GM12878 (cell line): ENCODE measurements at regions not wholly inside any gene's neighbourhood (a gene's known extent, or its start where the extent isn't known, plus 50 kb on each side); places are given as distances from the start of the nearest gene placed in this dataset.

Experiments used
- ATAC-seq: fragments of 200-7000 bp; cut with Tn5 transposase; 3 replicates; pipeline ENCODE4 v1.9.1; 2020; ENCODE audit warnings: mild to moderate bottlenecking, moderate library complexity
- BruUV-seq: library from RNA; stranded (reverse); fragments of 400-500 nt; replicated peaks from 2 replicates; lab custom pipeline; 2021; lab: Mats Ljungman, UMichigan
- CTCF ChIA-PET: fragments of 300-600 bp; sonication (Branson Sonifier 250); formaldehyde crosslinking; extraction: SDS; loops from one replicate; lab custom pipeline; 2021; ENCODE audit warnings: inconsistent platforms; lab: Yijun Ruan, JAX
- POLR2A ChIA-PET: fragments of 350-600 bp; formaldehyde crosslinking; extraction: SDS; loops from one replicate; lab custom pipeline; 2021; ENCODE audit warnings: inconsistent platforms; lab: Charles Lee
- RAD21 ChIA-PET: fragments of 300-600 bp; sonication (Branson Sonifier 250); formaldehyde crosslinking; loops from one replicate; lab custom pipeline; 2023; ENCODE audit warnings: antibody characterized with exemption; ENCODE audit not compliant: unreplicated experiment; lab: Charles Lee
- SMC1A ChIA-PET: fragments of 300-600 bp; sonication (Branson Sonifier 250); formaldehyde crosslinking; loops from one replicate; lab custom pipeline; 2023; ENCODE audit not compliant: unreplicated experiment, uncharacterized antibody; lab: Charles Lee
- DNase-seq: peaks from one replicate; pipeline ENCODE4 v3.0.0-alpha.2; 2011; ENCODE audit warnings: low read depth, low spot score
- FAIRE-seq: peaks from 3 replicates; lab custom pipeline; 2011; peaks lifted over from hg19 to GRCh38; lab: Jason Lieb, UNC
- H2AFZ ChIP-seq: 2 replicates; pipeline ENCODE4 v1.6.0; 2011; ENCODE audit warnings: low read depth, low read length, control low read depth; ENCODE audit not compliant: control insufficient read depth
- H3K27ac ChIP-seq: 2 replicates; pipeline ENCODE4 v1.5.1; 2011; ENCODE audit warnings: control low read depth; ENCODE audit not compliant: control insufficient read depth, insufficient read depth
- H3K27me3 ChIP-seq, 2 experiments: replicated peaks in 1 of 2; 2 replicates each; pipeline versions ENCODE4 v1.6.0 to v1.6.1; 2011; ENCODE audit warnings: low read length in 1 of 2; ENCODE audit not compliant: control insufficient read depth in 2 of 2, insufficient read depth in 2 of 2
- H3K36me3 ChIP-seq, 2 experiments: 2 replicates each; pipeline ENCODE4 v1.5.1; 2011; ENCODE audit warnings: low read length in 1 of 2; ENCODE audit not compliant: control insufficient read depth in 2 of 2, insufficient read depth in 2 of 2
- H3K4me1 ChIP-seq: 2 replicates; pipeline ENCODE4 v1.6.1; 2011; ENCODE audit warnings: mild to moderate bottlenecking, low read length, moderate library complexity, mixed read lengths; ENCODE audit not compliant: control insufficient read depth, insufficient read depth
- H3K4me2 ChIP-seq: 2 replicates; pipeline ENCODE4 v1.6.0; 2011; ENCODE audit warnings: control low read depth; ENCODE audit not compliant: control insufficient read depth, insufficient read depth
- H3K4me3 ChIP-seq: fragments of 200-600 bp; sonication (generic); 2 replicates; pipeline ENCODE4 v1.5.1; 2016
- H3K79me2 ChIP-seq: 2 replicates; pipeline ENCODE4 v1.6.0; 2011; ENCODE audit warnings: low read length; ENCODE audit not compliant: control insufficient read depth, insufficient read depth
- H3K9ac ChIP-seq: 2 replicates; pipeline ENCODE4 v1.8.0; 2011; ENCODE audit warnings: low read length, control low read depth, mixed read lengths; ENCODE audit not compliant: control insufficient read depth, insufficient read depth
- H3K9me3 ChIP-seq: replicated peaks from 3 replicates; pipeline ENCODE4 v1.5.1; 2011; ENCODE audit warnings: mild to moderate bottlenecking, low read length; ENCODE audit not compliant: control insufficient read depth, insufficient read depth
- H4K20me1 ChIP-seq: 2 replicates; pipeline ENCODE4 v1.6.0; 2011; ENCODE audit not compliant: control insufficient read depth, insufficient read depth
- JUNB ChIP-seq: IDR thresholded peaks from 2 replicates; pipeline ENCODE4 v1.6.1; 2016; ENCODE audit warnings: antibody characterized with exemption, mild to moderate bottlenecking
- KDM1A ChIP-seq: fragments of 200-600 bp; sonication (generic); IDR thresholded peaks from 2 replicates; pipeline ENCODE4 v1.6.1; 2016; ENCODE audit warnings: borderline replicate concordance
- NFXL1 ChIP-seq: fragments of 450-650 bp; IDR thresholded peaks from 2 replicates; pipeline ENCODE4 v1.6.1; 2017; ENCODE audit warnings: antibody characterized with exemption, mild to moderate bottlenecking, borderline replicate concordance
- NRF1 ChIP-seq: conservative IDR thresholded peaks from 2 replicates; pipeline ENCODE4 v1.6.1; 2011; ENCODE audit warnings: mild to moderate bottlenecking, low read depth, low read length, improper control_type of control experiment
- PML ChIP-seq: IDR thresholded peaks from 2 replicates; pipeline ENCODE4 v1.6.1; 2012; ENCODE audit warnings: low read length, inconsistent platforms
- RBBP5 ChIP-seq: fragments of 200-600 bp; sonication (generic); conservative IDR thresholded peaks from 2 replicates; pipeline ENCODE4 v1.6.1; 2016
- SPI1 ChIP-seq: IDR thresholded peaks from 2 replicates; pipeline ENCODE4 v1.6.1; 2011; ENCODE audit warnings: low read depth, mild to moderate bottlenecking, low read length, moderate library complexity, borderline replicate concordance; ENCODE audit not compliant: insufficient read depth
- ZNF207 ChIP-seq: fragments of 450-650 bp; IDR thresholded peaks from 2 replicates; pipeline ENCODE4 v1.6.1; 2014; ENCODE audit warnings: antibody characterized with exemption, mild to moderate bottlenecking, borderline replicate concordance
- ZNF384 ChIP-seq: IDR thresholded peaks from 2 replicates; pipeline ENCODE4 v1.6.1; 2012; ENCODE audit warnings: low read depth, mild to moderate bottlenecking, low read length, improper control_type of control experiment, borderline replicate concordance
- WGBS: methylation state at CpG from one replicate; pipeline ENCODE4 v1.1.6; 2016; ENCODE audit warnings: low lambda C conversion rate; ENCODE audit not compliant: insufficient replicate concordance, insufficient coverage; ENCODE audit errors: missing lambda C conversion rate; 5-methylcytosine and 5-hydroxymethylcytosine counted together
- in situ Hi-C: fragments of 300-500 bp; cut with MboI; formaldehyde crosslinking; loops from 9 replicates; pipeline ENCODE4 v1.14.3; 2018; ENCODE audit warnings: mixed read lengths
- intact Hi-C: fragments of 100-400 bp; cut with micrococcal nuclease; formaldehyde crosslinking; loops from one replicate; pipeline ENCODE4 v1.14.2; 2022; ENCODE audit not compliant: unreplicated experiment
- TF ChIP-seq, protein P1 (sequence below): fragments of 450-650 bp; IDR thresholded peaks from 2 replicates; pipeline ENCODE4 v1.6.1; 2014; ENCODE audit warnings: mild to moderate bottlenecking
- TF ChIP-seq, protein P2 (sequence below): fragments of 450-650 bp; formaldehyde crosslinking; IDR thresholded peaks from 2 replicates; pipeline ENCODE4 v1.5.0; 2022; ENCODE audit warnings: mild to moderate bottlenecking, missing genetic modification characterization
- TF ChIP-seq, protein P3 (sequence below): fragments of 450-650 bp; IDR thresholded peaks from 2 replicates; pipeline ENCODE4 v1.6.1; 2017; ENCODE audit warnings: mild to moderate bottlenecking, moderate library complexity
- TF ChIP-seq, protein P4 (sequence below): fragments of 450-650 bp; conservative IDR thresholded peaks from 2 replicates; pipeline ENCODE4 v1.6.1; 2017; ENCODE audit warnings: mild to moderate bottlenecking, moderate library complexity

DNA sequence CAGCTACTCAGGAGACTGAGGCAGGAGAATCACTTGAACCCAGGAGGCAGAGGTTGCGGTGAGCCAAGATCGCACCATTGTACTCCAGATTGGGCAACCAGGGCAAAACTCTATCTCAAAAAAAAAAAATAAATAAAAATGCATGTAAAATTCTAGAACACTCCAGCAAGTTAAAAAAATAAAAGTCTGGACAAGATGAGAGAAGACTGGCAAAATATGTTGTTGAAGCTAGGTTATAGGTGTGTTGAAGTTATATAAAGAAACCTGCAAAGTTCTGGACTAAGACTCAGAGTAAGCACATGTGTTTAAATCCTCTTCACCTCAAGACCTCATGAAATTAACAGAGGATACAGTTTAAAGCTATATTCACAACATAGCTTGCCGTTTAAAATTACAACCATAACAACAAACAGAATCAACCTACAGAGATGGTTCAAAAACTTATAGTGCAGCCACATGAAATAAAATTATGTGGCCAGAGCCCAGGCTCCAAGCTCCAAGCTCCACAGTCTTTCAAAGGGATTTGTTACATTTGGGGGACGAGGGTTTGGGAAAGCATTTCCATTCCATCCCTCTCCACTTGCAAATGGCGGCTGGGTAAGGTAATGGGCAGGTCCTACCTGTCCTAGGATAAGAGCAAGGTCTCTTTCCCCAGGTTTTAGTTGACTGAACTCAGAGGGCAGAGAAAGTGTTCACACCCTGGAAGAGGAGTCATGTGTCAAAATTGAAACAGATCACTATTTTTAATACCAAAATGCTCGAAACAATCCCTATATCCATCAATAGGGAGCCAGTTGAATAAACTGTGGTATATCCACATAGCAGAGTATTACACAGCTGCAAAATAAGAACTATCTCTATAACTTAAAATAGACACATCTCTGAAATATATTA, 59.9 kb upstream of the MYCN start:
- H3K27ac ChIP-seq: no peak overlapping the region
- POLR2A ChIA-PET: no interaction called here
- no peak overlapping the region for H3K4me2 ChIP-seq
- no peaks in the 10 kb centered on the region for H3K9me3 ChIP-seq
- CTCF ChIA-PET: no interaction called here
- H3K27me3 ChIP-seq: 0 out of 4 replicates have a peak, but pooled peaks cover 0 to 4% of the 10 kb centered on the region in 2 experiments
- no peaks in the 10 kb centered on the region for H3K36me3 ChIP-seq
- intact Hi-C loops: no loop called here
- H3K4me1 ChIP-seq: no peaks in the 10 kb centered on the region
- no peak overlapping the region for H2AFZ ChIP-seq
- H3K4me3 ChIP-seq: no peak overlapping the region
- ATAC-seq (no peak), DNase-seq (no peak), FAIRE-seq (no peak)
- no peaks in the 10 kb centered on the region for H4K20me1 ChIP-seq
- in situ Hi-C loops: no loop called here
- H3K9ac ChIP-seq: no peak overlapping the region
- WGBS: 59% methylated on average over 6 of the region's 6 CpGs
- RAD21 ChIA-PET: no interaction called here
- BruUV-seq: no TSS peak
- SMC1A ChIA-PET: interaction anchor here (0.7 kb wide), 1 partner anchor 841 kb away, joined by 3 read pairs; no protein-coding TSS in a partner anchor
- H3K79me2 ChIP-seq: no peaks in the 10 kb centered on the region
- TF ChIP-seq ZNF384 (no peak), RBBP5 (no peak), JUNB (no peak), NRF1 (no peak), SPI1 (no peak), KDM1A (no peak), PML (no peak), ZNF207 (no peak), NFXL1 (no peak)
- TF ChIP-seq, protein P1, sequence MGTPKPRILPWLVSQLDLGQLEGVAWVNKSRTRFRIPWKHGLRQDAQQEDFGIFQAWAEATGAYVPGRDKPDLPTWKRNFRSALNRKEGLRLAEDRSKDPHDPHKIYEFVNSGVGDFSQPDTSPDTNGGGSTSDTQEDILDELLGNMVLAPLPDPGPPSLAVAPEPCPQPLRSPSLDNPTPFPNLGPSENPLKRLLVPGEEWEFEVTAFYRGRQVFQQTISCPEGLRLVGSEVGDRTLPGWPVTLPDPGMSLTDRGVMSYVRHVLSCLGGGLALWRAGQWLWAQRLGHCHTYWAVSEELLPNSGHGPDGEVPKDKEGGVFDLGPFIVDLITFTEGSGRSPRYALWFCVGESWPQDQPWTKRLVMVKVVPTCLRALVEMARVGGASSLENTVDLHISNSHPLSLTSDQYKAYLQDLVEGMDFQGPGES: no peak
- TF ChIP-seq, protein P2, sequence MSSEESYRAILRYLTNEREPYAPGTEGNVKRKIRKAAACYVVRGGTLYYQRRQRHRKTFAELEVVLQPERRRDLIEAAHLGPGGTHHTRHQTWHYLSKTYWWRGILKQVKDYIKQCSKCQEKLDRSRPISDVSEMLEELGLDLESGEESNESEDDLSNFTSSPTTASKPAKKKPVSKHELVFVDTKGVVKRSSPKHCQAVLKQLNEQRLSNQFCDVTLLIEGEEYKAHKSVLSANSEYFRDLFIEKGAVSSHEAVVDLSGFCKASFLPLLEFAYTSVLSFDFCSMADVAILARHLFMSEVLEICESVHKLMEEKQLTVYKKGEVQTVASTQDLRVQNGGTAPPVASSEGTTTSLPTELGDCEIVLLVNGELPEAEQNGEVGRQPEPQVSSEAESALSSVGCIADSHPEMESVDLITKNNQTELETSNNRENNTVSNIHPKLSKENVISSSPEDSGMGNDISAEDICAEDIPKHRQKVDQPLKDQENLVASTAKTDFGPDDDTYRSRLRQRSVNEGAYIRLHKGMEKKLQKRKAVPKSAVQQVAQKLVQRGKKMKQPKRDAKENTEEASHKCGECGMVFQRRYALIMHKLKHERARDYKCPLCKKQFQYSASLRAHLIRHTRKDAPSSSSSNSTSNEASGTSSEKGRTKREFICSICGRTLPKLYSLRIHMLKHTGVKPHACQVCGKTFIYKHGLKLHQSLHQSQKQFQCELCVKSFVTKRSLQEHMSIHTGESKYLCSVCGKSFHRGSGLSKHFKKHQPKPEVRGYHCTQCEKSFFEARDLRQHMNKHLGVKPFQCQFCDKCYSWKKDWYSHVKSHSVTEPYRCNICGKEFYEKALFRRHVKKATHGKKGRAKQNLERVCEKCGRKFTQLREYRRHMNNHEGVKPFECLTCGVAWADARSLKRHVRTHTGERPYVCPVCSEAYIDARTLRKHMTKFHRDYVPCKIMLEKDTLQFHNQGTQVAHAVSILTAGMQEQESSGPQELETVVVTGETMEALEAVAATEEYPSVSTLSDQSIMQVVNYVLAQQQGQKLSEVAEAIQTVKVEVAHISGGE (CRISPR knock-in tag): no peak
- TF ChIP-seq, protein P3, sequence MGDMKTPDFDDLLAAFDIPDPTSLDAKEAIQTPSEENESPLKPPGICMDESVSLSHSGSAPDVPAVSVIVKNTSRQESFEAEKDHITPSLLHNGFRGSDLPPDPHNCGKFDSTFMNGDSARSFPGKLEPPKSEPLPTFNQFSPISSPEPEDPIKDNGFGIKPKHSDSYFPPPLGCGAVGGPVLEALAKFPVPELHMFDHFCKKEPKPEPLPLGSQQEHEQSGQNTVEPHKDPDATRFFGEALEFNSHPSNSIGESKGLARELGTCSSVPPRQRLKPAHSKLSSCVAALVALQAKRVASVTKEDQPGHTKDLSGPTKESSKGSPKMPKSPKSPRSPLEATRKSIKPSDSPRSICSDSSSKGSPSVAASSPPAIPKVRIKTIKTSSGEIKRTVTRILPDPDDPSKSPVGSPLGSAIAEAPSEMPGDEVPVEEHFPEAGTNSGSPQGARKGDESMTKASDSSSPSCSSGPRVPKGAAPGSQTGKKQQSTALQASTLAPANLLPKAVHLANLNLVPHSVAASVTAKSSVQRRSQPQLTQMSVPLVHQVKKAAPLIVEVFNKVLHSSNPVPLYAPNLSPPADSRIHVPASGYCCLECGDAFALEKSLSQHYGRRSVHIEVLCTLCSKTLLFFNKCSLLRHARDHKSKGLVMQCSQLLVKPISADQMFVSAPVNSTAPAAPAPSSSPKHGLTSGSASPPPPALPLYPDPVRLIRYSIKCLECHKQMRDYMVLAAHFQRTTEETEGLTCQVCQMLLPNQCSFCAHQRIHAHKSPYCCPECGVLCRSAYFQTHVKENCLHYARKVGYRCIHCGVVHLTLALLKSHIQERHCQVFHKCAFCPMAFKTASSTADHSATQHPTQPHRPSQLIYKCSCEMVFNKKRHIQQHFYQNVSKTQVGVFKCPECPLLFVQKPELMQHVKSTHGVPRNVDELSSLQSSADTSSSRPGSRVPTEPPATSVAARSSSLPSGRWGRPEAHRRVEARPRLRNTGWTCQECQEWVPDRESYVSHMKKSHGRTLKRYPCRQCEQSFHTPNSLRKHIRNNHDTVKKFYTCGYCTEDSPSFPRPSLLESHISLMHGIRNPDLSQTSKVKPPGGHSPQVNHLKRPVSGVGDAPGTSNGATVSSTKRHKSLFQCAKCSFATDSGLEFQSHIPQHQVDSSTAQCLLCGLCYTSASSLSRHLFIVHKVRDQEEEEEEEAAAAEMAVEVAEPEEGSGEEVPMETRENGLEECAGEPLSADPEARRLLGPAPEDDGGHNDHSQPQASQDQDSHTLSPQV: no peak
- TF ChIP-seq, protein P4, sequence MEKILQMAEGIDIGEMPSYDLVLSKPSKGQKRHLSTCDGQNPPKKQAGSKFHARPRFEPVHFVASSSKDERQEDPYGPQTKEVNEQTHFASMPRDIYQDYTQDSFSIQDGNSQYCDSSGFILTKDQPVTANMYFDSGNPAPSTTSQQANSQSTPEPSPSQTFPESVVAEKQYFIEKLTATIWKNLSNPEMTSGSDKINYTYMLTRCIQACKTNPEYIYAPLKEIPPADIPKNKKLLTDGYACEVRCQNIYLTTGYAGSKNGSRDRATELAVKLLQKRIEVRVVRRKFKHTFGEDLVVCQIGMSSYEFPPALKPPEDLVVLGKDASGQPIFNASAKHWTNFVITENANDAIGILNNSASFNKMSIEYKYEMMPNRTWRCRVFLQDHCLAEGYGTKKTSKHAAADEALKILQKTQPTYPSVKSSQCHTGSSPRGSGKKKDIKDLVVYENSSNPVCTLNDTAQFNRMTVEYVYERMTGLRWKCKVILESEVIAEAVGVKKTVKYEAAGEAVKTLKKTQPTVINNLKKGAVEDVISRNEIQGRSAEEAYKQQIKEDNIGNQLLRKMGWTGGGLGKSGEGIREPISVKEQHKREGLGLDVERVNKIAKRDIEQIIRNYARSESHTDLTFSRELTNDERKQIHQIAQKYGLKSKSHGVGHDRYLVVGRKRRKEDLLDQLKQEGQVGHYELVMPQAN: no peak
